NAMALWA (cell line): ENCODE measurements at regions not wholly inside any gene's neighbourhood (a gene's known extent, or its start where the extent isn't known, plus 50 kb on each side); places are given as distances from the start of the nearest gene placed in this dataset.
"Not testable (repeated sequence)": the region's sequence is repeated elsewhere in the genome, so short reads cannot be mapped to it uniquely, and the experiment has no call there.

Experiments
- DNase-seq: peaks from one replicate; pipeline ENCODE4 v3.0.0-alpha.2; 2015; ENCODE audit warnings: low spot score

- no peak for DNase-seq
Observed at GRCh38 chrX:41003506-41004270, 81.6 kb upstream of the USP9X start.

GRCh38 chrX:41005445-41005992 lies 79.7 kb upstream of the USP9X start:
- DNase-seq = peak; percentile 6

GRCh38 chrX:41009850-41010846 lies 75.1 kb upstream of the USP9X start:
- peak; percentile 30 for DNase-seq

- no peak for DNase-seq
Observed at GRCh38 chrX:41014776-41015360, 70.4 kb upstream of the USP9X start.

GRCh38 chrX:41017785-41018184 lies 67.5 kb upstream of the USP9X start:
- DNase-seq = not testable (repeated sequence)

GRCh38 chrX:41018391-41019040 lies 66.7 kb upstream of the USP9X start:
- DNase-seq = not testable (repeated sequence)

GRCh38 chrX:41019041-41019392 lies 66.2 kb upstream of the USP9X start:
- DNase-seq = no peak

GRCh38 chrX:41022566-41022965 lies 62.7 kb upstream of the USP9X start:
- DNase-seq = no peak

GRCh38 chrX:41023098-41023497 lies 62.1 kb upstream of the USP9X start:
- DNase-seq = no peak

- DNase-seq = not testable (repeated sequence)
Observed at GRCh38 chrX:41024335-41024734, 60.9 kb upstream of the USP9X start.

GRCh38 chrX:41024755-41025154 lies 60.5 kb upstream of the USP9X start:
- DNase-seq = no peak

GRCh38 chrX:41025926-41026701 lies 59.1 kb upstream of the USP9X start:
- DNase-seq = no peak

- DNase-seq = no peak
Observed at GRCh38 chrX:41026702-41027078, 58.6 kb upstream of the USP9X start.

GRCh38 chrX:41029332-41029731 lies 55.9 kb upstream of the USP9X start:
- no peak for DNase-seq

- no peak for DNase-seq
Observed at GRCh38 chrX:41031256-41031967, 53.8 kb upstream of the USP9X start.

GRCh38 chrX:41033299-41033698 lies 51.9 kb upstream of the USP9X start:
- DNase-seq = peak; percentile 68

GRCh38 chrX:41034902-41035301 lies 50.3 kb upstream of the USP9X start:
- not testable (repeated sequence) for DNase-seq
